Liver (tissue), 8 donors: ENCODE measurements at regions not wholly inside any gene's neighbourhood (a gene's known extent, or its start where the extent isn't known, plus 50 kb on each side); places are given as distances from the start of the nearest gene placed in this dataset.

ENCODE experiments used
- DNase-seq: peaks from one replicate; pipeline ENCODE4 v3.0.0-alpha.2; 2017; ENCODE audit warnings: low spot score
- H3K27ac ChIP-seq, 2 donors: one replicate each; pipeline ENCODE4 v1.7.0; 2013; ENCODE audit warnings: inconsistent platforms in 2 of 2, low read length in 2 of 2, control low read depth in 1 of 2, low read depth in 1 of 2, mild to moderate bottlenecking in 1 of 2
- H3K27me3 ChIP-seq, 4 donors: one replicate each; pipeline versions ENCODE4 v1.6.1 to v1.7.0; 2013; ENCODE audit warnings: low read length in 3 of 4, inconsistent platforms in 1 of 4, mild to moderate bottlenecking in 1 of 4, moderate library complexity in 1 of 4; ENCODE audit not compliant: control insufficient read depth in 4 of 4, insufficient read depth in 4 of 4
- H3K36me3 ChIP-seq, 4 donors: one replicate each; pipeline versions ENCODE4 v1.6.1 to v1.7.0; 2013; ENCODE audit warnings: low read length in 3 of 4, mild to moderate bottlenecking in 3 of 4, low read depth in 1 of 4, moderate library complexity in 1 of 4; ENCODE audit not compliant: control insufficient read depth in 4 of 4, insufficient read depth in 3 of 4
- H3K4me1 ChIP-seq, 4 donors: one replicate each; pipeline versions ENCODE4 v1.6.1 to v1.7.0; 2013; ENCODE audit warnings: low read length in 3 of 4, mild to moderate bottlenecking in 3 of 4, moderate library complexity in 1 of 4; ENCODE audit not compliant: control insufficient read depth in 4 of 4, insufficient read depth in 4 of 4
- H3K4me3 ChIP-seq, 3 donors: one replicate each; pipeline versions ENCODE4 v1.6.1 to v1.7.0; 2013; ENCODE audit warnings: low read length in 3 of 3, control low read depth in 1 of 3, low read depth in 1 of 3, mild to moderate bottlenecking in 1 of 3
- H3K9ac ChIP-seq, 2 donors: one replicate each; pipeline ENCODE4 v1.7.0; 2013; ENCODE audit warnings: low read length in 2 of 2, mild to moderate bottlenecking in 2 of 2, moderate library complexity in 2 of 2, control low read depth in 1 of 2, low read depth in 1 of 2
- H3K9me3 ChIP-seq, 4 donors: one replicate each; pipeline versions ENCODE4 v1.6.1 to v1.7.0; 2013; ENCODE audit warnings: low read length in 3 of 4; ENCODE audit not compliant: control insufficient read depth in 4 of 4
- EGR1 ChIP-seq, 2 donors: IDR thresholded peaks; 2 replicates each; pipeline ENCODE4 v1.6.1; 2016 to 2018; ENCODE audit warnings: antibody characterized with exemption in 2 of 2, low read depth in 2 of 2
- FOXA1 ChIP-seq: IDR thresholded peaks from 2 replicates; pipeline ENCODE4 v1.6.1; 2016; ENCODE audit warnings: antibody characterized with exemption
- FOXA2 ChIP-seq: IDR thresholded peaks from 2 replicates; pipeline ENCODE4 v1.6.1; 2016; ENCODE audit warnings: antibody characterized with exemption
- GABPA ChIP-seq, 2 donors: IDR thresholded peaks in 1 of 2; conservative IDR thresholded peaks in 1 of 2; 2 replicates each; pipeline ENCODE4 v1.6.1; 2016; ENCODE audit warnings: antibody characterized with exemption in 2 of 2, mild to moderate bottlenecking in 1 of 2, moderate library complexity in 1 of 2
- HNF4A ChIP-seq, 2 donors: conservative IDR thresholded peaks; 2 replicates each; pipeline ENCODE4 v1.6.1; 2016; ENCODE audit warnings: antibody characterized with exemption in 2 of 2, mild to moderate bottlenecking in 2 of 2
- HNF4G ChIP-seq: IDR thresholded peaks from 2 replicates; pipeline ENCODE4 v1.6.1; 2016; ENCODE audit warnings: antibody characterized with exemption
- JUND ChIP-seq, 2 donors: IDR thresholded peaks; 2 replicates each; pipeline ENCODE4 v1.6.1; 2016; ENCODE audit warnings: antibody characterized with exemption in 2 of 2
- NR2F2 ChIP-seq: IDR thresholded peaks from 2 replicates; pipeline ENCODE4 v1.6.1; 2016; ENCODE audit warnings: antibody characterized with exemption
- RAD21 ChIP-seq, 2 donors: IDR thresholded peaks; 2 replicates each; pipeline ENCODE4 v1.6.1; 2016; ENCODE audit warnings: antibody characterized with exemption in 2 of 2, mild to moderate bottlenecking in 2 of 2
- RXRA ChIP-seq, 2 donors: IDR thresholded peaks; 2 replicates each; pipeline ENCODE4 v1.6.1; 2017 to 2018; ENCODE audit warnings: antibody characterized with exemption in 2 of 2, mild to moderate bottlenecking in 1 of 2
- SP1 ChIP-seq: IDR thresholded peaks from 2 replicates; pipeline ENCODE4 v1.6.1; 2018; ENCODE audit warnings: antibody characterized with exemption, mild to moderate bottlenecking
- TAF1 ChIP-seq: conservative IDR thresholded peaks from 2 replicates; pipeline ENCODE4 v1.6.1; 2016; ENCODE audit warnings: antibody characterized with exemption, mild to moderate bottlenecking
- YY1 ChIP-seq: IDR thresholded peaks from 2 replicates; pipeline ENCODE4 v1.6.1; 2016; ENCODE audit warnings: antibody characterized with exemption, mild to moderate bottlenecking
- WGBS: extraction: QIAGEN DNeasy Blood & Tissue Kit; methylation state at CpG from one replicate; pipeline ENCODE4 v1.1.7; 2013; 5-methylcytosine and 5-hydroxymethylcytosine counted together
- TF ChIP-seq, protein P1 (sequence below): IDR thresholded peaks from 2 replicates; pipeline ENCODE4 v1.6.1; 2016; ENCODE audit warnings: antibody characterized with exemption
- TF ChIP-seq, protein P2 (sequence below): fragments of 150-350 bp; IDR thresholded peaks from 2 replicates; pipeline ENCODE4 v1.5.1; 2017; ENCODE audit warnings: improper control_type of control experiment, low read depth, low read length; ENCODE audit not compliant: missing input control
- TF ChIP-seq, protein P3 (sequence below): IDR thresholded peaks from 2 replicates; pipeline ENCODE4 v1.6.1; 2016; ENCODE audit warnings: antibody characterized with exemption
- TF ChIP-seq, protein P4 (sequence below): IDR thresholded peaks from 2 replicates; pipeline ENCODE4 v1.6.1; 2016; ENCODE audit warnings: antibody characterized with exemption
- TF ChIP-seq, protein P5 (sequence below): IDR thresholded peaks from 2 replicates; pipeline ENCODE4 v1.6.1; 2016; ENCODE audit warnings: antibody characterized with exemption, mild to moderate bottlenecking
- donor health status: healthy.
- donor health status: healthy.
- donor health status: healthy.
- donor health status: healthy.
- donor health status: healthy.

DNA sequence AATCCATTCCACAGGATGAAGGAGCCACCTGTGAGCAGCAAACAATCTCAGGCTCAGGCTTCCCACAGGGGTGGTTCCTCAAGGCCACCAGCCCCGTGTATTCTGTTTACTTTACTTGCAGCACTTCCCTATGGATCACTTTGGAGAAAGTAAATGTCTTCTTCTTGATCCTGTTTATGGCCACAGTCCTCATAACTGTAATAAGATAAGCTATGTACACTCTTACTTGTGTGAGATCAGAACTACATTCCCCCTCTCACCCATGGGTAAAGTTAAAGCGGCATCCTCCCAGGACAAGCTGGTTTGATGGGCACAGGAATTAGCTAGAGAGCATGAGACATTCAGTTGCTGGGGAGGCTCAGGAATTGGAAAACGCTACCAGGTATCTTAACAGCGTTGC is 86.1 kb downstream of the TMEM215 start:
- no peaks in the 10 kb centered on the region for H3K9me3 ChIP-seq
- no peak for DNase-seq
- no peak overlapping the region for H3K27ac ChIP-seq
- H3K36me3 ChIP-seq: no peaks in the 10 kb centered on the region
- no peak overlapping the region for H3K9ac ChIP-seq
- H3K4me3 ChIP-seq: no peak overlapping the region
- no peaks in the 10 kb centered on the region for H3K4me1 ChIP-seq
- TF ChIP-seq FOXA1 (no peak), YY1 (no peak), TAF1 (no peak), NR2F2 (no peak), RAD21 (IDR thresholded peaks at IDR 0.05) (no peak), SP1 (no peak), EGR1 (IDR thresholded peaks at IDR 0.05; ENCODE audit: low read depth in 2 of 2) (no peak), JUND (IDR thresholded peaks at IDR 0.05) (no peak), RXRA (IDR thresholded peaks at IDR 0.05) (no peak), GABPA (IDR thresholded peaks at IDR 0.05 in 1 of 2, conservative IDR thresholded peaks at IDR 0.05 in 1 of 2) (no peak), HNF4G (no peak)
- TF ChIP-seq, protein P1, sequence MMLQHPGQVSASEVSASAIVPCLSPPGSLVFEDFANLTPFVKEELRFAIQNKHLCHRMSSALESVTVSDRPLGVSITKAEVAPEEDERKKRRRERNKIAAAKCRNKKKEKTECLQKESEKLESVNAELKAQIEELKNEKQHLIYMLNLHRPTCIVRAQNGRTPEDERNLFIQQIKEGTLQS: no peak
- TF ChIP-seq, protein P2, sequence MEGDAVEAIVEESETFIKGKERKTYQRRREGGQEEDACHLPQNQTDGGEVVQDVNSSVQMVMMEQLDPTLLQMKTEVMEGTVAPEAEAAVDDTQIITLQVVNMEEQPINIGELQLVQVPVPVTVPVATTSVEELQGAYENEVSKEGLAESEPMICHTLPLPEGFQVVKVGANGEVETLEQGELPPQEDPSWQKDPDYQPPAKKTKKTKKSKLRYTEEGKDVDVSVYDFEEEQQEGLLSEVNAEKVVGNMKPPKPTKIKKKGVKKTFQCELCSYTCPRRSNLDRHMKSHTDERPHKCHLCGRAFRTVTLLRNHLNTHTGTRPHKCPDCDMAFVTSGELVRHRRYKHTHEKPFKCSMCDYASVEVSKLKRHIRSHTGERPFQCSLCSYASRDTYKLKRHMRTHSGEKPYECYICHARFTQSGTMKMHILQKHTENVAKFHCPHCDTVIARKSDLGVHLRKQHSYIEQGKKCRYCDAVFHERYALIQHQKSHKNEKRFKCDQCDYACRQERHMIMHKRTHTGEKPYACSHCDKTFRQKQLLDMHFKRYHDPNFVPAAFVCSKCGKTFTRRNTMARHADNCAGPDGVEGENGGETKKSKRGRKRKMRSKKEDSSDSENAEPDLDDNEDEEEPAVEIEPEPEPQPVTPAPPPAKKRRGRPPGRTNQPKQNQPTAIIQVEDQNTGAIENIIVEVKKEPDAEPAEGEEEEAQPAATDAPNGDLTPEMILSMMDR: no peak
- TF ChIP-seq, protein P3, sequence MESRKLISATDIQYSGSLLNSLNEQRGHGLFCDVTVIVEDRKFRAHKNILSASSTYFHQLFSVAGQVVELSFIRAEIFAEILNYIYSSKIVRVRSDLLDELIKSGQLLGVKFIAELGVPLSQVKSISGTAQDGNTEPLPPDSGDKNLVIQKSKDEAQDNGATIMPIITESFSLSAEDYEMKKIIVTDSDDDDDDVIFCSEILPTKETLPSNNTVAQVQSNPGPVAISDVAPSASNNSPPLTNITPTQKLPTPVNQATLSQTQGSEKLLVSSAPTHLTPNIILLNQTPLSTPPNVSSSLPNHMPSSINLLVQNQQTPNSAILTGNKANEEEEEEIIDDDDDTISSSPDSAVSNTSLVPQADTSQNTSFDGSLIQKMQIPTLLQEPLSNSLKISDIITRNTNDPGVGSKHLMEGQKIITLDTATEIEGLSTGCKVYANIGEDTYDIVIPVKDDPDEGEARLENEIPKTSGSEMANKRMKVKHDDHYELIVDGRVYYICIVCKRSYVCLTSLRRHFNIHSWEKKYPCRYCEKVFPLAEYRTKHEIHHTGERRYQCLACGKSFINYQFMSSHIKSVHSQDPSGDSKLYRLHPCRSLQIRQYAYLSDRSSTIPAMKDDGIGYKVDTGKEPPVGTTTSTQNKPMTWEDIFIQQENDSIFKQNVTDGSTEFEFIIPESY: no peak
- TF ChIP-seq, protein P4, sequence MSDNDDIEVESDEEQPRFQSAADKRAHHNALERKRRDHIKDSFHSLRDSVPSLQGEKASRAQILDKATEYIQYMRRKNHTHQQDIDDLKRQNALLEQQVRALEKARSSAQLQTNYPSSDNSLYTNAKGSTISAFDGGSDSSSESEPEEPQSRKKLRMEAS: no peak
- WGBS: 72% methylated on average over 4 of the region's 4 CpGs
- H3K27me3 ChIP-seq: peaks cover 0 to 2% (median 0%) of the 10 kb centered on the region in 4 donors

DNA sequence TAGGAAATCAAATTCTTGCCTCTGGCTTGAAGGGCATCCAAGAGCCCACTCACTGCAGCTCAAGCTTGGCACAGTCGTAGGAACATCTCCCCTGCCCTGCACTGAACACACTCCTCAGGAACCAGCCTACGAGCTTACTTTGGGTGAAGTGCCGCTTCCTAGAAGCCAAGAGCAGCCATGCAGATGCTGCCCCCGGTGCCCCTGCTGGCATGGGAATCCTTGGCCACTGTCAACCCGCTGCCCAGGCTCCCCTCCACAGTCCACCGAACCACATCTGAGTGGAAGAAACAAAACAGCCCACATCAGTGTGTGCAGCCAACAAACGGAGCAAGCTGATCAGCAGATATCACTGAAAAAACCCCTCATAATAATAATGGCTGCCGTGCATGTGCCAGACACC is 89.8 kb downstream of the TMEM215 start:
- H3K4me3 ChIP-seq: no peak overlapping the region
- WGBS: 77% methylated on average over 8 of the region's 8 CpGs
- DNase-seq: no peak
- H3K9ac ChIP-seq: no peak overlapping the region
- H3K27ac ChIP-seq: no peak overlapping the region
- no peaks in the 10 kb centered on the region for H3K36me3 ChIP-seq
- TF ChIP-seq RAD21 (IDR thresholded peaks at IDR 0.05): no peak
- TF ChIP-seq NR2F2: no peak
- TF ChIP-seq JUND (IDR thresholded peaks at IDR 0.05): no peak
- TF ChIP-seq FOXA1: no peak
- TF ChIP-seq GABPA (IDR thresholded peaks at IDR 0.05 in 1 of 2, conservative IDR thresholded peaks at IDR 0.05 in 1 of 2): no peak
- TF ChIP-seq HNF4G: no peak
- TF ChIP-seq, protein P1: no peak
- TF ChIP-seq HNF4A (conservative IDR thresholded peaks at IDR 0.05): no peak
- TF ChIP-seq RXRA (IDR thresholded peaks at IDR 0.05): no peak
- TF ChIP-seq, protein P4: no peak
- TF ChIP-seq, protein P3: no peak
- no peak for TF ChIP-seq FOXA2
- TF ChIP-seq SP1: no peak
- TF ChIP-seq, protein P2: no peak
- TF ChIP-seq TAF1: no peak
- TF ChIP-seq, protein P5, sequence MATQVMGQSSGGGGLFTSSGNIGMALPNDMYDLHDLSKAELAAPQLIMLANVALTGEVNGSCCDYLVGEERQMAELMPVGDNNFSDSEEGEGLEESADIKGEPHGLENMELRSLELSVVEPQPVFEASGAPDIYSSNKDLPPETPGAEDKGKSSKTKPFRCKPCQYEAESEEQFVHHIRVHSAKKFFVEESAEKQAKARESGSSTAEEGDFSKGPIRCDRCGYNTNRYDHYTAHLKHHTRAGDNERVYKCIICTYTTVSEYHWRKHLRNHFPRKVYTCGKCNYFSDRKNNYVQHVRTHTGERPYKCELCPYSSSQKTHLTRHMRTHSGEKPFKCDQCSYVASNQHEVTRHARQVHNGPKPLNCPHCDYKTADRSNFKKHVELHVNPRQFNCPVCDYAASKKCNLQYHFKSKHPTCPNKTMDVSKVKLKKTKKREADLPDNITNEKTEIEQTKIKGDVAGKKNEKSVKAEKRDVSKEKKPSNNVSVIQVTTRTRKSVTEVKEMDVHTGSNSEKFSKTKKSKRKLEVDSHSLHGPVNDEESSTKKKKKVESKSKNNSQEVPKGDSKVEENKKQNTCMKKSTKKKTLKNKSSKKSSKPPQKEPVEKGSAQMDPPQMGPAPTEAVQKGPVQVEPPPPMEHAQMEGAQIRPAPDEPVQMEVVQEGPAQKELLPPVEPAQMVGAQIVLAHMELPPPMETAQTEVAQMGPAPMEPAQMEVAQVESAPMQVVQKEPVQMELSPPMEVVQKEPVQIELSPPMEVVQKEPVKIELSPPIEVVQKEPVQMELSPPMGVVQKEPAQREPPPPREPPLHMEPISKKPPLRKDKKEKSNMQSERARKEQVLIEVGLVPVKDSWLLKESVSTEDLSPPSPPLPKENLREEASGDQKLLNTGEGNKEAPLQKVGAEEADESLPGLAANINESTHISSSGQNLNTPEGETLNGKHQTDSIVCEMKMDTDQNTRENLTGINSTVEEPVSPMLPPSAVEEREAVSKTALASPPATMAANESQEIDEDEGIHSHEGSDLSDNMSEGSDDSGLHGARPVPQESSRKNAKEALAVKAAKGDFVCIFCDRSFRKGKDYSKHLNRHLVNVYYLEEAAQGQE: no peak
- no peak for TF ChIP-seq YY1
- TF ChIP-seq EGR1 (IDR thresholded peaks at IDR 0.05; ENCODE audit: low read depth in 2 of 2): no peak
- H3K9me3 ChIP-seq: no peaks in the 10 kb centered on the region
- no peaks in the 10 kb centered on the region for H3K4me1 ChIP-seq
- H3K27me3 ChIP-seq: peaks cover 0 to 2% (median 0%) of the 10 kb centered on the region in 4 donors
